SU-DHL-6 (cell line): ENCODE measurements at regions not wholly inside any gene's neighbourhood (a gene's known extent, or its start where the extent isn't known, plus 50 kb on each side); places are given as distances from the start of the nearest gene placed in this dataset.
"Not testable (repeated sequence)": the region's sequence is repeated elsewhere in the genome, so short reads cannot be mapped to it uniquely, and the experiment has no call there.

Source experiments
- CTCF ChIP-seq: fragments of 200-600 bp; sonication (generic); IDR thresholded peaks from one replicate; pipeline ENCODE4 v1.5.1; 2017; ENCODE audit warnings: antibody characterized with exemption, mild to moderate bottlenecking, low read length, moderate library complexity; ENCODE audit not compliant: insufficient read depth, poor library complexity, severe bottlenecking
- EZH2phosphoT487 ChIP-seq: fragments of 200-600 bp; sonication (generic), shearing (Covaris generic); conservative IDR thresholded peaks from 2 replicates; pipeline ENCODE4 v1.6.1; 2018; ENCODE audit warnings: mild to moderate bottlenecking, antibody characterized with exemption, low read length, moderate library complexity, mixed read lengths

- TF ChIP-seq CTCF, EZH2phosphoT487: not testable (repeated sequence)
Measured at GRCh38 chr4:189560605-189561004, 380.1 kb upstream of the FRG1 start.
